ENCODE measurements at regions not wholly inside any gene's neighbourhood (a gene's known extent, or its start where the extent isn't known, plus 50 kb on each side); places are given as distances from the start of the nearest gene placed in this dataset.
"Not testable (repeated sequence)": the region's sequence is repeated elsewhere in the genome, so short reads cannot be mapped to it uniquely, and the experiment has no call there.

- no peak for DNase-seq (ENCODE audit: low read depth in 2 of 2)
Measured at GRCh38 chrX:25143596-25143995, 127.8 kb upstream of the ARX start.

- no peak for DNase-seq (ENCODE audit: low read depth in 2 of 2)
Measured at GRCh38 chrX:25141684-25142083, 125.9 kb upstream of the ARX start.

GRCh38 chrX:25131055-25131454, 115.3 kb upstream of the ARX start:
- no peak for DNase-seq (ENCODE audit: low read depth in 2 of 2)

- DNase-seq (ENCODE audit: low read depth in 2 of 2): no peak
Measured at GRCh38 chrX:25130619-25131018, 114.9 kb upstream of the ARX start.

GRCh38 chrX:25125483-25125882, 109.7 kb upstream of the ARX start:
- no peak for DNase-seq (ENCODE audit: low read depth in 2 of 2)

GRCh38 chrX:25124391-25124790, 108.6 kb upstream of the ARX start:
- no peak for DNase-seq (ENCODE audit: low read depth in 2 of 2)

GRCh38 chrX:25112156-25112555, 96.4 kb upstream of the ARX start:
- no peak for DNase-seq (ENCODE audit: low read depth in 2 of 2)

GRCh38 chrX:25108481-25108880, 92.7 kb upstream of the ARX start:
- no peak for DNase-seq (ENCODE audit: low read depth in 2 of 2)

- no peak for DNase-seq (ENCODE audit: low read depth in 2 of 2)
Measured at GRCh38 chrX:25105221-25105620, 89.5 kb upstream of the ARX start.

- DNase-seq (ENCODE audit: low read depth in 2 of 2): no peak
Measured at GRCh38 chrX:25096522-25097045, 80.8 kb upstream of the ARX start.

- DNase-seq (ENCODE audit: low read depth in 2 of 2): not testable (repeated sequence)
Measured at GRCh38 chrX:25091152-25091551, 75.4 kb upstream of the ARX start.

GRCh38 chrX:25084446-25084845, 68.7 kb upstream of the ARX start:
- no peak for DNase-seq (ENCODE audit: low read depth in 2 of 2)

GRCh38 chrX:25083661-25084060, 67.9 kb upstream of the ARX start:
- DNase-seq (ENCODE audit: low read depth in 2 of 2): no peak

GRCh38 chrX:25079020-25079419, 63.3 kb upstream of the ARX start:
- no peak for DNase-seq (ENCODE audit: low read depth in 2 of 2)

GRCh38 chrX:25076941-25077500, 61.3 kb upstream of the ARX start:
- no peak for DNase-seq (ENCODE audit: low read depth in 2 of 2)

- DNase-seq (ENCODE audit: low read depth in 2 of 2): no peak
Measured at GRCh38 chrX:25072247-25072646, 56.5 kb upstream of the ARX start.

GRCh38 chrX:25070038-25070437, 54.3 kb upstream of the ARX start:
- no peak for DNase-seq (ENCODE audit: low read depth in 2 of 2)

GRCh38 chrX:25069209-25069608, 53.4 kb upstream of the ARX start:
- no peak for DNase-seq (ENCODE audit: low read depth in 2 of 2)

GRCh38 chrX:25068340-25068739, 52.6 kb upstream of the ARX start:
- DNase-seq (ENCODE audit: low read depth in 2 of 2): no peak

- DNase-seq (ENCODE audit: low read depth in 2 of 2): no peak
Measured at GRCh38 chrX:25067271-25068172, 51.8 kb upstream of the ARX start.

- DNase-seq (ENCODE audit: low read depth in 2 of 2): no peak
Measured at GRCh38 chrX:25066131-25066530, 50.4 kb upstream of the ARX start.

Data from stimulated activated CD4-positive, alpha-beta T cell treated with anti-CD3 and anti-CD28 coated beads, Interleukin-12 subunit alpha, Interleukin-12 subunit beta, amount 100 ng/mL, for 24 hours (primary cell).